HG03439 (cell line): ENCODE measurements at regions not wholly inside any gene's neighbourhood (a gene's known extent, or its start where the extent isn't known, plus 50 kb on each side); places are given as distances from the start of the nearest gene placed in this dataset.
"Not testable (repeated sequence)": the region's sequence is repeated elsewhere in the genome, so short reads cannot be mapped to it uniquely, and the experiment has no call there.

Experiments
- ATAC-seq: cut with Tn5 transposase; IDR thresholded peaks from one replicate; pipeline ENCODE4 v1.9.1; 2021; ENCODE audit warnings: mild to moderate bottlenecking, moderate library complexity; ENCODE audit not compliant: unreplicated experiment

DNA sequence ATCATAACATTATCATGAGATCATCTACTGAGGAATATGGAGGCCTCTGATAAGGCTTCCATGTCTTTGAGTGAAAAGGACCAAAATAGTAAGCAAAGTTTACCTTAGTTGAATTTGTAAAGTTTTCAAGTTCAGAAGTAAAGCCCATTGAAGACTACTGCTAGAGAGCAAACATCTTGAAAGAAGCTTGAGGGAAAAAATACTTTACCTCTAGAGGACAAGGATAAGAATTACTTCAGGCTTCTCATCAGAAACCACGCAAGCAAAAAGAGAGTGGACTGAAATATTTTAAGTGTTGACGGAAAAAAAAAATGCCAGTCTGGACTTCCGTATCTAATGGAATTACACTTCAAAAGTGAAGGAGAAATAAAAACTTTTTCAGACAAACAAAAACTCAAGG, 114.3 kb downstream of the MPP7 start:
- no peak for ATAC-seq

DNA sequence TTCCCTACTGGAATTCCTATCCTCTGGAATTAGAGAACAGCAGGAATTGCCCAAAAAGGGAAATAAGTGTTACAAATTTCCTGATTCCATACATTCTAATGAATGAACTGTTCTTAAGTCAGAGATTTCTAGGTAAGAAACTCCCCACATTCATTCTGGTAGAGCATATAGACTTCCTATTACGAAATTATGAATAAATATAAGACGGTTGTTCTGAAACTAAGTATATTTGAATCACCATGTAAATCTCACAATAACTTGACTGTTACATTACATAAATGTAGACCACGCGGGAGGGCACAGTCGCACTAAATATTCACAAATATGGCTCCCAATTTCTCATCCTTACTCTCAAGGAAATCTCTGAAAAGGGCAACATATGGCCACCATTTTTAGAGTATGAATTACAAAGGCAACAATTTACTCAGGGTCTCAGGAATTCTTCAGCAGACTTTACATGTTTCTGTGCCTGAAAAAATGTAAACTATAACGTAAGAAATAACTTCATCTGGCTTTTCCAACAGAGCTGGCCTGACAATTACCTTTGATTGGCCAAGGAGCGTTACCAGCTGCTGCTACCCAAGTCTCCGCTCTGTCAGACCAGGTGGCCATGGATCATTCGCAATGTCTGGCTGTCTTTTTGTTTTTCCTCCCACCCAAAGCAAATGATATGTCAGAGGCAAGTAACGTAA, 115.8 kb downstream of the MPP7 start:
- ATAC-seq, result no peak

DNA sequence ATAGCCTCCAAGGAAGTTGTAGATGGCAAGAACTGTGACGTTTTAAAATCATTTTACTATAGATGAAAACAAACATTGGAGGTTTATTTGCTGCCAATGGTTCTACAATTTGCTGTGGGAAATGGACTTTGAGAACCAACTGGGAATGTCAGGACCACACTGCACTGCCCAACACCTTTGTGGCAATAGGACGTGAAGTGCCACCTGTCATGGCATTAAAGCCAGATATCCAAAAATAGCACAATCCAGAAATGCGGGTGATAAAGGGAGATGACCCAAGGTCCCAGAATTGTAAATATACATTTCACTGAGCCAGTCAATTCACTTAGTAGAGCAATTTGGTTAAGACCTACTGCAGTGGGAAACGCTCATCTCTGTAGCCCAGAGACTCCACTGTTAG, 116.4 kb downstream of the MPP7 start:
- no peak for ATAC-seq

DNA sequence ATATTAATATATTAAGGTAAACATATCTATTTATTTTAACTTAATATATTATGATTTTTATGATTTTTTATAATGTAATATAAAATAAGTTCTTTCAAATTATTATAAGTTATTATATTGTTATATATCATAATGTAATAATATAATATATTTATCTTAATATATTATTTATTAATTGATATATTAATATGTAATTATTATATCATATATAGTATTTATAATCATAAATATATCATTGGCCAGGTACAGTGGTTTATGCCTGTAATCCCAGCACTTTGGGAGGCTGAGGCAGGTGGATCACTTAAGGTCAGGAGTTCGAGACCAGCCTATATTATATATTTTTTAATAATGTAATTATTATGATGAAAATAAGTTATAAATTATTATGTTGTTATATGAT, 118.1 kb downstream of the MPP7 start:
- no peak for ATAC-seq

DNA sequence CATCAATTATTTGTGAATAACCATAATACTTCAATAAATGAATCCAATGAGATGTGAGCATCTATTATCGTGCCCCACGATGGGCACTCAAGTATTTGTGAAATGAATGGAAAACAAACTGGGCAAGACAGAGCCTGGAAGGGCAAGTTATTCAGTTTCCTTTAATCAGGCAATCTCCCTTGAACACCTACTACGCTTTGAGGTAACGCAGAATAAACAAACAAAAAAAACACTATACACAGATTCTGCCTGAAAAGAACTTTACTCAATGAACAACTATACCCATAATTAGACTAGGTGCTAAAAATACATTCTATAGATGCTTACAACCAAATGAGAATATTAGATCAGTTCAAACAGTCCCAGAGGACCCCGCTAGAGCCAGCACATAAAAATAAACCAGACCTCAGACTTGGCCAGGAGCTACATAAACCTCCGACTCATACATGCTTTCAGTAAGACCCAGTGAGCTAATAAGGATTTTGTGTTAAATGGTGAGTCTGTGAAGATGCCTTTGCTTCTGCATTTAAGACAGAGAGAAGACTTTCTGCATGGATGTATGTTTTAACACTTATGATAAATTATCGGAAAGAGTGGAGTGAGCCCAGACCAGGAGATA, 121.3 kb downstream of the MPP7 start:
- no peak for ATAC-seq

DNA sequence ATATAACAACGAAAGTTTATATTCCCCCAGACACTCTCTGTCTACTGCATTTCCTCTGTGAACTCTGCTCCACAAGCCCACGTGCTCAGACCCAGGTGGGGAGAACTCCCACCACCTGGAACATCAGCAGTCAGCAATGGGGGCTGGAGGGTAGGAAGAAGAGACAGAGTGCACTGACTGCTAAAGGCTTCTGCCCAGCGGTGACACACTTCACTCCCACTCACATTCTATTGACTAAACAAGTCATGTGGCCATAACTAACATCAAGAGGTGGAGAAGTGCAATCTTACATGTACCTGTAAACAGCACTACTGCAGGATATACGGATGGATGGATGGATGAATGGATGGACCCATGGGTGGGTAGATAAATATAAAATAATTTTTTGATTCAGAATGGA, 122.2 kb downstream of the MPP7 start:
- ATAC-seq, result no peak

DNA sequence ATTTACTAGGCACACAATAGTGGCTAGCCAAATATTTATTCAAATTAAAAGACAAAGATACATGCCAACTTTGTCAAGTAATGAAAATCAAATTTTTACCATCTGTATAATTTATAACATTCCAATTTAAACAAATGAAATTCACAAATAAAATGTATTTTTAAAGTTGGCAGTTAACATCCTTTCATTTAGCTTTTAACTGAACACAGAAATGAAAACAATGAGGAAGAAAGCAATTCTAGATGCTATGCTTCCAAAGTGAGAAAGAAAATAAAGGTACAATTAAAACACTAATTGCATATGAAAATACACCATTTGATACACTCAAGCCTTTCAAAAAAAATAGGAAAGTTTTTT, 123.1 kb downstream of the MPP7 start:
- no peak for ATAC-seq

DNA sequence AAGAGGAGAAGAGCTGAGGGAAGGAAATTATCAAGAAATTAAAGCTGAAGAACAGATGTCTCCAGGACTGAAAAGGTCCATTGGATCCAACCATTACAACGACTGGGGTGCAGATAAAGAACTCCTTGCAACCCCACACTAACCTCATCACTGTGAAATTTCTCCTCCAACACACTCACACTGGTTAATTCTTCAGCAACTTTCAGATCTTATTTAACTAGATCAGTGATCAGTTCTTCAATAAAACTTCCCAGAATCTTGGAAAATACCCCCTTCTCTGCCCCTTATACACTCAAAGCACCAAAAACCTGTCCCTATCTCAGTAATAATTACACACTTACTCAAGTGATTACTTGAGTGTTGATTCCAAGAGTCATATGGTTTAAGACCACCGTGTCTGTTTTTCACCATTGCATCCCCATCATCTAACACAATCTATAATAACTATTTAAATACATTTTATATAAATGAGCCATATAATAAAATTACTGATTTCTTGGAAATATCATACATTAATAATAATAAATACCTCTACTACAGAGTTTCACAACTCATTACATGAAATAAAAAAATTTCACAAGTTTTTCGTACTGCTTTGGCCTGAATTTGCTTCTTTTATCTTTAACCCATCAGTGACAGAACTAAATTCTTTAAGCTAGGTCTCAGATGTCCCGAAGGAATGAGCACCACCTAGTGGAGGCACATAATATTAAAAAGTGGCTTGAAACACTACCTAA, 123.7 kb downstream of the MPP7 start:
- no peak for ATAC-seq

- no peak for ATAC-seq
Observed at GRCh38 chr10:28177944-28178637, 124.8 kb downstream of the MPP7 start.

DNA sequence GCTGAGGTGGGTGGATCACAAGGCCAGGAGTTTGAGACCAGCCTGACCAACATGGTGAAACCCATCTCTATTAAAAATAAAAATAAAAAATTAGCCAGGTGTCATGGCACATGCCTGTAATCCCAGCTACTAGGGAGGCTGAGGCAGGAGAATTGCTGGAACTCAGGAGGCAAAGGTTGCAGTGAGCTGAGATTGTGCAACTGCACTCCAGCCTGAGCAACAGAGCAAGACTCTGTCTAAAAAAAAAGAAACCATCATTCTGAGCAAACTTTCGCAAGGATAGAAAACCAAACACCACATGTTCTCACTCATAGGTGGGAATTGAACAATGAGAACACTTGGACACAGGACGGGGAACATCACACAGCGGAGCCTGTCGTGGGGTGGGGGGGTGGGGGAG, 126.4 kb downstream of the MPP7 start:
- not testable (repeated sequence) for ATAC-seq

GRCh38 chr10:28172223-28172610, 130.6 kb downstream of the MPP7 start:
- ATAC-seq, result no peak

GRCh38 chr10:28171468-28172222, 131.2 kb downstream of the MPP7 start:
- no peak for ATAC-seq

DNA sequence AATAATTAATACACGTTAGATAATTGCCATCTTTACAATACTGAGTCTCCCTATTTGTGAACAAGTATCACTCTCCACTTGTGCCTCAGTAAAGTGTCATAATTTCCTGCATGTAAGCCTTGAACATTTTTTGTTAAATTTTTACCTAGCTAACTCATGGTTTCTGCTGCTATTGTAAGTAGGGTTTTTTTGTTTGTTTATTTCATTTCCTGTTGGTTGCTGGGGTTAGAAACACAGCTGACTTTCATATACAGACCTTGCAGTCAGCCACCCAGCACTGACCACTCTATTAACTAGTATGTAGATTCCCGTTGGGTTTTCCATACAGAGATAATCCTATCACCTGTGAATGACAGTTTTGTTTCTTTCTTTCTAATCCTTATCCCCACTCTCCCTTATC, 133.3 kb downstream of the MPP7 start:
- ATAC-seq, result peak; percentile 76

DNA sequence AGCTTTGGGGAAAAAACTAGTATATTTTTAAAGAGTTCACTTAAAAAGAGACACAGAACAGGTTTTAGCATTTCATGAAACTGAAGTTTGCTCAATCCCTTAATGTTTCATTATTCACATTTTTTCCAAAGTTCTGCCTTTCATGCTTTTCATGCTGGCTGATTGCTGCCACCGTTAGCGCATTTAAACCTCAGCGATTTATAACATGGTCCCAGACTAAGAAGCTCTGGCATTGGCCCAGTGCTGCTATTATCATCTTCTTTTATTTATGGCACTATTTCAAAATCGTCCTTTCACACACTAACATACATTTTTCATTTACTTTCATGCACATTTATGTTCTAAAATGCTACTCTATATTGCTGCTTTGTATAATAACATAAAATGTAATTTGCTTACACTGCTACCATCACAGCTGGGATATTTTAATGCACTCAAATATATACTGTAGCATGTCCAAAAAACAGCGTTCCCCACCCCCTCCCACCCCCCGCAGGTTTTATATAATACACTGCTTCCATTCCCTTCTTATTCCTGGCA, 141.9 kb downstream of the MPP7 start:
- no peak for ATAC-seq

GRCh38 chr10:28157379-28157778, 145.5 kb downstream of the MPP7 start:
- ATAC-seq, result no peak

DNA sequence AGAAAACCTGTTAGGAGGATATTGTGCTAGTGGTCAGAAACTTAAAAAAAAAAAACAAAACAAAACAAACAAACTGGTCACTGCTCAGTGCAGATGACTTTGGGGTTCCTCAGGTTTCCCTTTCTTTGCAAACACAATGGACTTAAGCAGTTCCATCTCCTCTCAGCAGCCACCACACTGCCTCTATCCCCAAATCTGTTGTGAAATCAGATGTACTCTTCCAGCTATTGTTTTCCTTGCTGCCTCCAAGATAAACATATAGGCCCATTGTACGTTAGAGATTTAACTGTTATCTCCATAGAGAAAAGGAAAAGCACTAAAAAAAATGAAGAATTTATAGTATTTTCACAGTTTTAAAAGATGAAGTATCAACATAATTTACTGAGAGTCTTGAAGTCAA, 147.1 kb downstream of the MPP7 start:
- no peak for ATAC-seq

GRCh38 chr10:28151636-28152035, 151.2 kb downstream of the MPP7 start:
- ATAC-seq, result no peak

GRCh38 chr10:28149746-28150145, 150.9 kb upstream of the ODAD2 start:
- no peak for ATAC-seq

DNA sequence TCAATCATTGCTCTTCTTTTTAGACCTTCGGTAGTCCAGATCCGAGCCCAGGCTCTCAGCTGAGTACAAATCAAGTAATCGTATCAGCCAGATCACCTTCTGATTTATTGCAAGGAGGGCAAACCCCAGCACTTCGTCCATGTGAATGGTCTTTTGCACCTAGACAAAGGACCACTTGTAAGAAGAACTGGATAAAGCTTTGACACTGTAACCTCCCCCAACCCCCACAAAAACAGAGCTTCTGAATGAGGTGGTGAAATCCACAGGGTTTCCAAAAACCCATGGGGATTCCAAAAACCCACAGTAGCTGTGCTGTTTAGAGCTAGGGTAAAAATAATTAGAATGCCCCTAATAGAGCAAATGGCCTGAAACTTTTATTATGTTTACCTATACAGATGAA, 148.8 kb upstream of the ODAD2 start:
- no peak for ATAC-seq

- no peak for ATAC-seq
Observed at GRCh38 chr10:28139138-28139537, 140.3 kb upstream of the ODAD2 start.
